GM19452 (cell line): ENCODE measurements at regions not wholly inside any gene's neighbourhood (a gene's known extent, or its start where the extent isn't known, plus 50 kb on each side); places are given as distances from the start of the nearest gene placed in this dataset.
"Not testable (repeated sequence)": the region's sequence is repeated elsewhere in the genome, so short reads cannot be mapped to it uniquely, and the experiment has no call there.

Source experiments
- ATAC-seq: cut with Tn5 transposase; IDR thresholded peaks from one replicate; pipeline ENCODE4 v1.9.1; 2021; ENCODE audit not compliant: unreplicated experiment

- ATAC-seq: no peak
These were observed 169.9 kb downstream of the CPE start for GRCh38 chr4:165548702-165549101.

- no peak for ATAC-seq
These were observed 174.5 kb downstream of the CPE start for GRCh38 chr4:165553221-165553810.

GRCh38 chr4:165555302-165555701 lies 176.5 kb downstream of the CPE start:
- no peak for ATAC-seq

GRCh38 chr4:165556383-165556782 lies 177.6 kb downstream of the CPE start:
- no peak for ATAC-seq

GRCh38 chr4:165560941-165561340 lies 182.1 kb downstream of the CPE start:
- ATAC-seq: no peak

- ATAC-seq: no peak
These were observed 185.0 kb downstream of the CPE start for GRCh38 chr4:165563851-165564250.

GRCh38 chr4:165569031-165569430 lies 190.2 kb downstream of the CPE start:
- ATAC-seq: no peak

GRCh38 chr4:165571476-165571875 lies 192.7 kb downstream of the CPE start:
- not testable (repeated sequence) for ATAC-seq

GRCh38 chr4:165580351-165580905 lies 201.6 kb downstream of the CPE start:
- no peak for ATAC-seq

GRCh38 chr4:165583341-165583740 lies 204.5 kb downstream of the CPE start:
- no peak for ATAC-seq

GRCh38 chr4:165584916-165585315 lies 206.1 kb downstream of the CPE start:
- no peak for ATAC-seq

- no peak for ATAC-seq
These were observed 209.9 kb downstream of the CPE start for GRCh38 chr4:165588534-165589315.

- no peak for ATAC-seq
These were observed 213.6 kb downstream of the CPE start for GRCh38 chr4:165592386-165592785.

- no peak for ATAC-seq
These were observed 219.0 kb downstream of the CPE start for GRCh38 chr4:165597581-165598480.

GRCh38 chr4:165600959-165601683 lies 222.3 kb downstream of the CPE start:
- ATAC-seq: no peak

- no peak for ATAC-seq
These were observed 223.8 kb downstream of the CPE start for GRCh38 chr4:165602621-165603020.

- no peak for ATAC-seq
These were observed 225.4 kb downstream of the CPE start for GRCh38 chr4:165604181-165604580.

GRCh38 chr4:165605811-165606210 lies 227.0 kb downstream of the CPE start:
- no peak for ATAC-seq

GRCh38 chr4:165606465-165607205 lies 227.8 kb downstream of the CPE start:
- no peak for ATAC-seq

- no peak for ATAC-seq
These were observed 230.8 kb downstream of the CPE start for GRCh38 chr4:165609653-165610052.
